HT-29 (cell line): ENCODE measurements at regions not wholly inside any gene's neighbourhood (a gene's known extent, or its start where the extent isn't known, plus 50 kb on each side); places are given as distances from the start of the nearest gene placed in this dataset.
A peak's percentile ranks its signal among the peaks of the same experiment; 100 is the strongest.

Source experiments
- DNase-seq: peaks from one replicate; pipeline ENCODE4 v3.0.0-alpha.2; 2015; ENCODE audit warnings: low spot score

- no peak for DNase-seq
These were observed 576.7 kb upstream of the DIPK2B start for GRCh38 chrX:45777366-45777765.

DNA sequence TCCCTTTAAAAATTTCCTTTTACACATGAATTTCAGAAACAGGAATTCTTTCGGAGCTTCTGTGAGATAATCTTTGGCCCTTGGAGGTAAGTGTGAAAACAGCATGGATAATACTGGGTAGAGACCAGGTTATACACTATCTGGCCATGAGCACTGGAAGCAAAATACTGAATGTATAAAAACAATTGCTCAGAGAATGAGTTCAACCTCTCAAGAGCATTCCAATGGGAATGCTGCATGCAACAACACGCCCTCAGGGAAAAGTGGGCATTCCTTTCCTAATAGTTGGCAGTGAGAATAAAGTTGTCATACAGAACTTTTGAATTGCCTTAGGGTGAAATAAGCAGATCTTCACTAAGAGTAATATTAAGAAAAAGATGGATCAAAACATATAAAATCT is 574.8 kb upstream of the DIPK2B start:
- no peak for DNase-seq

GRCh38 chrX:45774961-45775360 is 574.3 kb upstream of the DIPK2B start:
- no peak for DNase-seq

DNA sequence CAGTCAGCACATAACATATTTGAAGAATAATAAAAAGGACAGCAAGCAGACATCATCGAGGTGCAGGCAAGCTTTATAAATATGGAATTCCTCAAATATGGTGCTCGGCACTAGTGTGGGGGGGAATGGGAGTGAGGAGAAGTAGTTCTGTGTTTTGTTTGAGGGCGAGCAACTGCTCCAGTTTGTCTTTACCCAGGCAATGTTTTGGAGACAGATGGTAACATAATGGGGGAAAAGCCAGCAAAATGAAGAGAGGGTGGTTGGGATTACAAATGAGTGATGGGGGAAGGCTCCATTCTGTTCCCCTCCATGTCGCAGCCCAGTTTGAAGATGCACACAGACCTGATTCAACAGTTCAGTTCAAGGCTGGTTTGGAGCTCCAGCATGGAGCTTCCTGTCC is 572.9 kb upstream of the DIPK2B start:
- DNase-seq, result no peak

GRCh38 chrX:45771560-45772340 is 571.1 kb upstream of the DIPK2B start:
- peak; percentile 78 for DNase-seq

DNA sequence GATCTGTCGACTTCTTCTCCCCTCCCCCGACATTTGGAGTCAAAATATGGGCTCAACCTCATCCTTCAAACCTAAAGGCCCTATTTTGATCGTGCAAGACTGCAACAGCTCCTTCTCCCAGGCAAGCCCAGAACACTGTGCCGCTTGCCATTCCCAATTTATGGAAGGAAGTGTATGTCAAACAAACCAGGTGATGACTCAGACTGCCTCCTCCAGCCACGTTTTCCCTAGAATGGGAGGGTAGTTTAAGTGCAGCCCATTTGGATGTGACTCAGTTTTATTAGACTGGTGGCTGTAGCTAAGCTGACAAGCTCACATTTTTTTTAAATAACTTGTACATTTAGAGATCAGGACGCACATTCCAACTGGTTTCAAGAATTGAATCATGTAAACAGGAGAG is 570.4 kb upstream of the DIPK2B start:
- peak; percentile 86 for DNase-seq

DNA sequence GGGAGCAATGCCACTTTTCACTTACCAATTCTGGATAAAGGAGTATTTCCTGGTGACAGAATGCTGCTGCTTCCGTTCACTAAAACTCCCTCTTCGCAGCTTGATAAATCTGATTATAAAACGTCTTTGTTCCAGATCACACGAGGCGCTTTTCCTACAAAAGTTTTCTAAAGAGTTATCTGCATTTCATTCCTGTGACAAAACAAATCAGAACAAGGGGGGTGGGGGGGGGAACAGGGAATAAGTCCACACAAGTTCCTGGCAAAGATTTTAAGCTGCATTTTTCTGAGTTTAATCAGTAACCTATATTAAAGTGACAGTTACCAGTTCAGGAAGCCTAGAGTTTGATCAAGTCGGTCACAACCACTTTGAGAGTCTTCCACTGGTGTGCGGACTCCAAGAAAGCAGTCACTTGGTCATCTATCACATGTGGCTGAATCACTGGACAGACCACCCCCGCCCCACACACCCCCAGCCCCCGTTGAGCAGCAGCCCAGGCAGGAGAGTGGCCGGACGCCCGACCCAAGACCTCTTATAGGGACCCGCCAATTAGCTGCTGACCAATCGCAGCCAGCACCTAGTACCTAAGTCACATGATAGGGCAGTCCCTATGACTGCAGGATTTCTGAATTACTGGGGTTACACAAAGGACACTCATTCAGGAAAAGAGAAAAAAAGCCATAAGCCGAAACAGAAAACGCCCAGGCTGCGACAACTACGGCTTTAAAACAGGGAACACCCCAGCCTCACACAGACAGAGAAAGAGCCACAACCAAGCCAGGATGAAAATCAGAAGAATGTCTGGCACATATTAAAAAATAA is 569.3 kb upstream of the DIPK2B start:
- DNase-seq, result peak; percentile 86

GRCh38 chrX:45768666-45769236 is 568.1 kb upstream of the DIPK2B start:
- peak; percentile 43 for DNase-seq

DNA sequence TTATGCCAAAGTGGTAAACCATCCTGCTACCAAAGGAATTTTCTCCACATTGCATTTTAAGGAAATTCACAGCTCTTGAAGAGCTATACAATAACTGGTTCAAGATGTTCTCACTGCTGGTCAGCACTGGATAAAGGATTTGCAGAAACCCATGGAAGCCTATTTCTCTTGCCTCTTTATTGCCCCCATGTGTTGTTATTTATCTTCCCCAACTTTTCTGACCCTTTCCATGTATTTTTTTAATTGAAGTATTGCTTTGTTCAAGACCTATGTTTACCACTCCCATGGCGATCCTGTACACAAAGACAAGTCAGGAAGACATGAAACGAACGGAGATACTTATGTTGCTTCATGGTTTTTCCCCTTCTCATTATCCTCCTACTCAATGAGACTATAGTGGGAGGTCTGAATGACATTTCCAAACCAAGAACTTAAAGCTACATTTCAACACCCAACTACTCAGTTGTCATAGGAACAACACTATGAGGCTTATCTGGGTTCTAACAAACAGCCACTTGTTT is 566.4 kb upstream of the DIPK2B start:
- peak; percentile 42 for DNase-seq

- DNase-seq, result no peak
These were observed 565.1 kb upstream of the DIPK2B start for GRCh38 chrX:45765767-45766166.

GRCh38 chrX:45765281-45765680 is 564.6 kb upstream of the DIPK2B start:
- DNase-seq, result no peak

GRCh38 chrX:45762699-45763647 is 562.3 kb upstream of the DIPK2B start:
- no peak for DNase-seq

DNA sequence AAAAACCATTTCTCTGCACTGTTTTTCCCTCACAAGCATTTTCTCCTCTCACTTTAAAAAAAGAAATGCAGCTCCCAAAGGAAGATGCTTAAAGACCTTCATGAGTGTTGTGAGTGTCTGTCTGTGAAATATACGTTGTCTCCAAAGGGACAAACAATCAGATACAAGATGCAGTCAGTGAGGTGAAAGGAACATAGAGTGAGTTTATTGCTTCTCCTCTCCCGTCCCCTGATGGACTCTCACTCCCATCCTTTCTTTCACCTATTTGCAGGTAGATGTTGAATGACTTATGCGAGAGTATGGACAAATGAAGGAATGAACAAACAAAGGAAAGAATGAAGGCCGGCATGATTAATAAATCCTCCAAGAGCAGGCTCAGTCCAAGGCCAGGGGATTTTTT is 561.2 kb upstream of the DIPK2B start:
- DNase-seq, result no peak

- no peak for DNase-seq
These were observed 559.6 kb upstream of the DIPK2B start for GRCh38 chrX:45760187-45760742.

- DNase-seq, result no peak
These were observed 558.2 kb upstream of the DIPK2B start for GRCh38 chrX:45758738-45759397.

- DNase-seq, result no peak
These were observed 557.6 kb upstream of the DIPK2B start for GRCh38 chrX:45758319-45758718.

DNA sequence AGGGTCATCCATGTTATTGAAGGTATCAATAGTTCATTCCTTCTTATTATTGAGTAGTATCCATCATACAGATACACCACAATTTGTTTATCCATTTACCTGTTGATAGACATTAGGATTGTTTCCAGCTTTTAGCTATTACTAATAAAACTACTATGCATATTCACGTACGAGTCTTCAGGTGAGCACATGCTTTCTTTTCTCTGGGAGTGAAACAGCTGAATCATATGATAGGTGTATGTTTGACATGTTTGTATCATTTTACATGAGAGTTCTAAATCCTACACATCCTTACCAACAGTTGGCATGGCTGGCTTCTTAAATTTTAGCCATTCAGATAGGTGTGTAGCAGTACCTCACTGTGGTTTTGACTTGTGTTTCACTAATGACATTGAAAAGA is 556.6 kb upstream of the DIPK2B start:
- DNase-seq, result no peak

GRCh38 chrX:45756557-45756956 is 555.9 kb upstream of the DIPK2B start:
- DNase-seq, result no peak

- no peak for DNase-seq
These were observed 555.0 kb upstream of the DIPK2B start for GRCh38 chrX:45755703-45756102.

DNA sequence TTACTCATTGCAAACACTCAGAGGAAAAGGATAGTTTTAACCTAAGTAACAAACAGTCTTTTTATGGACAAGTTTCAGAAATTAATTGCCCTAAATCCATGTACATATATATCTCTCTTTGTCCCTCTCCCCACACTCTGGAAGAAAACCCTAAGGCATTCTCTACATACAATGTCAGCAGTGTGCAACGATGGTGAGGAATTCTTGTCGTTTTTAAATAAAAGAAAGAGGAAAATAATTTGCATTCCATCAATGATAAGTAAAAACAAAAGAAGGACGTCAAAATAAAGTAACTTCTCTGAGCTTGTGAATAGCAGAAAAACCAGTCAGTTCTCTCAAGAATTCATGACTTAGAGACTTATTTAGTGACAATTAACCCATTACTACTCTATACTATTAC is 550.5 kb upstream of the DIPK2B start:
- DNase-seq, result no peak
